A673 (cell line): ENCODE measurements at regions not wholly inside any gene's neighbourhood (a gene's known extent, or its start where the extent isn't known, plus 50 kb on each side); places are given as distances from the start of the nearest gene placed in this dataset.

Experiments used
- EZH2 ChIP-seq: fragments of 200-600 bp; sonication (generic); IDR thresholded peaks from 2 replicates; pipeline ENCODE4 v1.6.1; 2017; ENCODE audit warnings: borderline replicate concordance, low read depth, mild to moderate bottlenecking, mixed read lengths, antibody characterized with exemption, low read length; ENCODE audit not compliant: poor library complexity, severe bottlenecking
- TF ChIP-seq, protein P1 (sequence below): fragments of 300-800, 200-600 bp; sonication (generic); conservative IDR thresholded peaks from 2 replicates; pipeline ENCODE4 v1.5.1; 2017; ENCODE audit warnings: low read depth, mild to moderate bottlenecking, antibody characterized with exemption, low read length, moderate library complexity, mixed read lengths

DNA sequence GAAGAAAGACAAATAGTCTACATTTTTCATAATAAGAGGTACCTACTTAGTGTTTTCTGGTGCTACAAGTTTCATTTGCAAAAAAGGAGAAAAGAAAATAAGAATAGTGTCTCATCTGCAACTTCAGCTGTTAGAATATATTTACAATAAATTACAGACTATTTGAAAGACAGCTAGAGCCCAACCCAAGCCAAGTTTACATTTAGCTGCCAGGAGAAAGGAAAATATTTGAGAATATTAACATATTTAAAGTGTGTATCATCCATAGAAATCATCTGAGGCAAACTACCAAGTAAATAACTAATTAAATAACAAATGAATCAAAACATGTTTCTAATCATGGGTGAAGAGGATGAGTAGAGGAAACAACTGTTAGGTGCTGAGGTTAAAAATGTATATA, 209.2 kb upstream of the ZSWIM2 start:
- no peak for TF ChIP-seq EZH2
- TF ChIP-seq, protein P1, sequence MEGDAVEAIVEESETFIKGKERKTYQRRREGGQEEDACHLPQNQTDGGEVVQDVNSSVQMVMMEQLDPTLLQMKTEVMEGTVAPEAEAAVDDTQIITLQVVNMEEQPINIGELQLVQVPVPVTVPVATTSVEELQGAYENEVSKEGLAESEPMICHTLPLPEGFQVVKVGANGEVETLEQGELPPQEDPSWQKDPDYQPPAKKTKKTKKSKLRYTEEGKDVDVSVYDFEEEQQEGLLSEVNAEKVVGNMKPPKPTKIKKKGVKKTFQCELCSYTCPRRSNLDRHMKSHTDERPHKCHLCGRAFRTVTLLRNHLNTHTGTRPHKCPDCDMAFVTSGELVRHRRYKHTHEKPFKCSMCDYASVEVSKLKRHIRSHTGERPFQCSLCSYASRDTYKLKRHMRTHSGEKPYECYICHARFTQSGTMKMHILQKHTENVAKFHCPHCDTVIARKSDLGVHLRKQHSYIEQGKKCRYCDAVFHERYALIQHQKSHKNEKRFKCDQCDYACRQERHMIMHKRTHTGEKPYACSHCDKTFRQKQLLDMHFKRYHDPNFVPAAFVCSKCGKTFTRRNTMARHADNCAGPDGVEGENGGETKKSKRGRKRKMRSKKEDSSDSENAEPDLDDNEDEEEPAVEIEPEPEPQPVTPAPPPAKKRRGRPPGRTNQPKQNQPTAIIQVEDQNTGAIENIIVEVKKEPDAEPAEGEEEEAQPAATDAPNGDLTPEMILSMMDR: no peak
